Bone marrow (tissue), 2 donors: ENCODE measurements at regions not wholly inside any gene's neighbourhood (a gene's known extent, or its start where the extent isn't known, plus 50 kb on each side); places are given as distances from the start of the nearest gene placed in this dataset.

ENCODE experiments used
- DNase-seq, 2 donors: peaks; one replicate each; lab custom pipeline; 2025; lab: John Stamatoyannopoulos, UW

- no peak for DNase-seq
Observed at GRCh38 chr14:76551906-76552305, 176.0 kb downstream of the ESRRB start.

GRCh38 chr14:76564471-76565422 is 188.8 kb downstream of the ESRRB start:
- no peak for DNase-seq

- no peak for DNase-seq
Observed at GRCh38 chr14:76566439-76566838, 190.5 kb downstream of the ESRRB start.

GRCh38 chr14:76574416-76575095 is 186.7 kb upstream of the VASH1 start:
- no peak for DNase-seq

- DNase-seq, result no peak
Observed at GRCh38 chr14:76575108-76575507, 186.2 kb upstream of the VASH1 start.

- no peak for DNase-seq
Observed at GRCh38 chr14:76576047-76576741, 185.1 kb upstream of the VASH1 start.

GRCh38 chr14:76577090-76577489 is 184.2 kb upstream of the VASH1 start:
- no peak for DNase-seq

- DNase-seq, result no peak
Observed at GRCh38 chr14:76577837-76578236, 183.4 kb upstream of the VASH1 start.

- no peak for DNase-seq
Observed at GRCh38 chr14:76580399-76580798, 180.9 kb upstream of the VASH1 start.

GRCh38 chr14:76580967-76581366 is 180.3 kb upstream of the VASH1 start:
- no peak for DNase-seq

- DNase-seq, result no peak
Observed at GRCh38 chr14:76581592-76581991, 179.7 kb upstream of the VASH1 start.

- no peak for DNase-seq
Observed at GRCh38 chr14:76582447-76582846, 178.8 kb upstream of the VASH1 start.

- no peak for DNase-seq
Observed at GRCh38 chr14:76583174-76583573, 178.1 kb upstream of the VASH1 start.

- DNase-seq, result no peak
Observed at GRCh38 chr14:76583805-76584204, 177.5 kb upstream of the VASH1 start.

- no peak for DNase-seq
Observed at GRCh38 chr14:76584271-76584702, 177.0 kb upstream of the VASH1 start.

GRCh38 chr14:76585616-76586015 is 175.7 kb upstream of the VASH1 start:
- no peak for DNase-seq

- DNase-seq, result no peak
Observed at GRCh38 chr14:76589246-76589645, 172.0 kb upstream of the VASH1 start.

- DNase-seq, result no peak
Observed at GRCh38 chr14:76591266-76591665, 170.0 kb upstream of the VASH1 start.

GRCh38 chr14:76595266-76595665 is 166.0 kb upstream of the VASH1 start:
- no peak for DNase-seq

GRCh38 chr14:76597387-76597786 is 163.9 kb upstream of the VASH1 start:
- no peak for DNase-seq

- DNase-seq, result no peak
Observed at GRCh38 chr14:76599141-76599540, 162.1 kb upstream of the VASH1 start.

- DNase-seq, result no peak
Observed at GRCh38 chr14:76599559-76600287, 161.5 kb upstream of the VASH1 start.
